A673 (cell line): ENCODE measurements at regions not wholly inside any gene's neighbourhood (a gene's known extent, or its start where the extent isn't known, plus 50 kb on each side); places are given as distances from the start of the nearest gene placed in this dataset.
A peak's percentile ranks its signal among the peaks of the same experiment; 100 is the strongest.

Experiments
- BruUV-seq: library from RNA; stranded (reverse); fragments of 400-500 nt; replicated peaks from 2 replicates; lab custom pipeline; 2021; lab: Mats Ljungman, UMichigan
- CTCF ChIA-PET: fragments of 300-600 bp; sonication (Branson Sonifier 250); formaldehyde crosslinking; loops from one replicate; lab custom pipeline; 2022; ENCODE audit warnings: antibody characterized with exemption; lab: Charles Lee
- POLR2A ChIA-PET: fragments of 300-600 bp; sonication (Branson Sonifier 250); formaldehyde crosslinking; loops from one replicate; lab custom pipeline; 2022; ENCODE audit warnings: antibody characterized with exemption; ENCODE audit not compliant: low non-redundant PET; lab: Charles Lee
- DNase-seq: peaks from one replicate; pipeline ENCODE4 v3.0.0-alpha.2; 2015; ENCODE audit warnings: low spot score
- H3K27ac ChIP-seq: fragments of 200-600 bp; sonication (generic); 2 replicates; pipeline ENCODE4 v1.5.1; 2016; ENCODE audit warnings: mixed run types, low read depth, mild to moderate bottlenecking, mixed read lengths, antibody characterized with exemption, low read length; ENCODE audit not compliant: poor library complexity, severe bottlenecking
- H3K27me3 ChIP-seq: fragments of 200-600 bp; sonication (generic); replicated peaks from 2 replicates; pipeline ENCODE4 v1.6.1; 2017; ENCODE audit warnings: mixed run types, low read depth, mild to moderate bottlenecking, mixed read lengths, antibody characterized with exemption, low read length; ENCODE audit not compliant: insufficient read depth, poor library complexity
- H3K36me3 ChIP-seq: fragments of 200-600 bp; sonication (generic); 2 replicates; pipeline ENCODE4 v1.6.1; 2016; ENCODE audit warnings: mixed run types, mild to moderate bottlenecking, mixed read lengths, antibody characterized with exemption, low read length; ENCODE audit not compliant: insufficient read depth, poor library complexity, severe bottlenecking
- H3K4me1 ChIP-seq: fragments of 200-600 bp; sonication (generic); 2 replicates; pipeline ENCODE4 v1.6.1; 2017; ENCODE audit warnings: mixed run types, mild to moderate bottlenecking, mixed read lengths, antibody characterized with exemption, low read length; ENCODE audit not compliant: insufficient read depth, poor library complexity, severe bottlenecking
- H3K4me3 ChIP-seq: fragments of 200-600 bp; sonication (generic); 2 replicates; pipeline ENCODE4 v1.5.1; 2016; ENCODE audit warnings: low read depth, mixed run types, mild to moderate bottlenecking, mixed read lengths, low read length; ENCODE audit not compliant: poor library complexity, severe bottlenecking
- H3K9me3 ChIP-seq: fragments of 200-600 bp; sonication (generic); 2 replicates; pipeline ENCODE4 v1.6.1; 2016; ENCODE audit warnings: mixed run types, low read depth, mild to moderate bottlenecking, mixed read lengths, antibody characterized with exemption, low read length; ENCODE audit not compliant: poor library complexity, severe bottlenecking
- EZH2 ChIP-seq: fragments of 200-600 bp; sonication (generic); IDR thresholded peaks from 2 replicates; pipeline ENCODE4 v1.6.1; 2017; ENCODE audit warnings: borderline replicate concordance, low read depth, mild to moderate bottlenecking, mixed read lengths, antibody characterized with exemption, low read length; ENCODE audit not compliant: poor library complexity, severe bottlenecking
- intact Hi-C: fragments of 100-400 bp; cut with micrococcal nuclease; formaldehyde crosslinking; loops from one replicate; pipeline ENCODE4 v1.10.0; 2022; ENCODE audit not compliant: unreplicated experiment
- TF ChIP-seq, protein P1 (sequence below): fragments of 300-800, 200-600 bp; sonication (generic); conservative IDR thresholded peaks from 2 replicates; pipeline ENCODE4 v1.5.1; 2017; ENCODE audit warnings: low read depth, mild to moderate bottlenecking, antibody characterized with exemption, low read length, moderate library complexity, mixed read lengths

DNA sequence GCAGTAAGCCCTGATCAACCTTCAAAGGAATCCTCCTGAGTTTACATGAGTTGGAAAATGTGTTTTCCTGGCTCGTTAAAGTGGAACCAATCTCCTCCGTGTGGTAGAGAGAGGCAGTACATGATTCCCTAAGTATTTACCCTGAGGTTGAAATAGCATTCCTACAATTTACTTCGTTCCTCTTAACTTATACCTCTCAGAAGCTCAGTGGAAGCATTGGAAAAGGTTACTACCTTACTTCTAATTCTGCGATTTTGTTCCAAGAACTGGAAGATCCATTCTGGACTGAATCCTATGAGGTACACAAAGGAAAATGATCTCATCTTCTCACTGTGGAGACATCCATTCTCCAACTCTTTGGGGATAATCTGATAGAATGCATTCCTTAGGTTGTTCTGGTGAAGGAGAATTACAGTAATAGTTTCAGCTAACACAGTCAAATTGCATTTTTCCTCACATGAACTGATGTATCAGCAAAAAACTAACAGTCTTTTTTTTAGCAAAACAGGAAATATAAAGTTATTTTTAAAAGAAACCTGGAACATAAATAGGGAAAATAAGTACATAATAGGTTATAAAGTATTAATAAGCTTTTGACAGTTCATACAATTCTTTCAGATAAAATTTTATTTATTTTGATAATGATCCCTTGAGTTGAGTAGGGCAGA is 475.6 kb downstream of the PDZRN4 start:
- H3K36me3 ChIP-seq = no peaks in the 10 kb centered on the region
- no peak overlapping the region for H3K4me3 ChIP-seq
- H3K27me3 ChIP-seq = no peaks in the 10 kb centered on the region
- BruUV-seq = no TSS peak
- H3K4me1 ChIP-seq = peaks cover 11% of the 10 kb centered on the region
- ChIA-PET POLR2A (interaction anchor here (0.7 kb wide), 1 partner anchor 21 kb away, joined by 4 read pairs; no protein-coding TSS in a partner anchor), CTCF (interaction anchor here (0.6 to 1.2 kb wide), 4 partner anchors 47 to 360 kb away, joined by 3 read pairs; no protein-coding TSS in a partner anchor)
- intact Hi-C loops = loop anchor here (1.0 to 5.0 kb wide), 2 partner anchors 221 to 386 kb away; no protein-coding TSS in a partner anchor
- peak; percentile 73 for DNase-seq
- H3K27ac ChIP-seq = no peak overlapping the region
- H3K9me3 ChIP-seq = no peaks in the 10 kb centered on the region
- TF ChIP-seq EZH2 = no peak
- TF ChIP-seq, protein P1, sequence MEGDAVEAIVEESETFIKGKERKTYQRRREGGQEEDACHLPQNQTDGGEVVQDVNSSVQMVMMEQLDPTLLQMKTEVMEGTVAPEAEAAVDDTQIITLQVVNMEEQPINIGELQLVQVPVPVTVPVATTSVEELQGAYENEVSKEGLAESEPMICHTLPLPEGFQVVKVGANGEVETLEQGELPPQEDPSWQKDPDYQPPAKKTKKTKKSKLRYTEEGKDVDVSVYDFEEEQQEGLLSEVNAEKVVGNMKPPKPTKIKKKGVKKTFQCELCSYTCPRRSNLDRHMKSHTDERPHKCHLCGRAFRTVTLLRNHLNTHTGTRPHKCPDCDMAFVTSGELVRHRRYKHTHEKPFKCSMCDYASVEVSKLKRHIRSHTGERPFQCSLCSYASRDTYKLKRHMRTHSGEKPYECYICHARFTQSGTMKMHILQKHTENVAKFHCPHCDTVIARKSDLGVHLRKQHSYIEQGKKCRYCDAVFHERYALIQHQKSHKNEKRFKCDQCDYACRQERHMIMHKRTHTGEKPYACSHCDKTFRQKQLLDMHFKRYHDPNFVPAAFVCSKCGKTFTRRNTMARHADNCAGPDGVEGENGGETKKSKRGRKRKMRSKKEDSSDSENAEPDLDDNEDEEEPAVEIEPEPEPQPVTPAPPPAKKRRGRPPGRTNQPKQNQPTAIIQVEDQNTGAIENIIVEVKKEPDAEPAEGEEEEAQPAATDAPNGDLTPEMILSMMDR = peak; percentile 77

DNA sequence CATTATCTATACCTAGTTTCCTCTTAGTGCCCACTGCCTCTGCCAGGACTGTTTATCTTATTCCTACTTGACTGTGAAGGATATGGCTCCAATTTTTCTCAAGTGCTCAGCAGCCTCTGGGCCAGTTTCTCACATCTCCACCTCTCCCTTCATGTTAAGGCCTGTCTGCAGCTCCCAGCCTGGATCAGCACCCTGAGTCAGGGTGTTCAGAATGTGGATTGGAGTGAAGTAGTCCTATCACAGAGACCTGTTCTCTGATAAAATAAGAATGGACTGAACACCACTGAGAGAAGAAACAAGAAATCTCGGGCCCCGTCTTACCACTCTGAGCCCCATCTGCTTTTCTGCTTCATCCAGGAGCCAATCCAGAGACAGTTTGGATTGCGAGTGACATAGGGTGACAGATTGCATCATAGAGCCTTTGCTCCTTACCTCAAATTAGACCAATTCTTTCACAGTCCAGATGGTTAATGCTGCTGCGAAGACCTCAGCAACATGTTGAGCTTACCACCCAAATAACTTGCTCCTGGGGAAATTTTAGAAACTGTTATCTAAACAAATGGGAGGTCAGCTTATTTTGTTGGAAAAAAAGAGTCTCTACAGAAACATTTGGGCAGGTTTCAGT is 473.1 kb downstream of the PDZRN4 start:
- TF ChIP-seq, protein P1 = no peak
- TF ChIP-seq EZH2 = no peak
- no peak overlapping the region for H3K27ac ChIP-seq
- no peaks in the 10 kb centered on the region for H3K27me3 ChIP-seq
- no TSS peak for BruUV-seq
- CTCF ChIA-PET = no interaction called here
- POLR2A ChIA-PET = interaction anchor here (0.6 kb wide), 1 partner anchor 387 kb away, joined by 5 read pairs; no protein-coding TSS in a partner anchor
- peaks cover 11% of the 10 kb centered on the region for H3K4me1 ChIP-seq
- no peaks in the 10 kb centered on the region for H3K36me3 ChIP-seq
- H3K9me3 ChIP-seq = no peaks in the 10 kb centered on the region
- no peak overlapping the region for H3K4me3 ChIP-seq
- DNase-seq = no peak
- intact Hi-C loops = loop anchor here (5.0 kb wide), 1 partner anchor 219 kb away; no protein-coding TSS in a partner anchor

DNA sequence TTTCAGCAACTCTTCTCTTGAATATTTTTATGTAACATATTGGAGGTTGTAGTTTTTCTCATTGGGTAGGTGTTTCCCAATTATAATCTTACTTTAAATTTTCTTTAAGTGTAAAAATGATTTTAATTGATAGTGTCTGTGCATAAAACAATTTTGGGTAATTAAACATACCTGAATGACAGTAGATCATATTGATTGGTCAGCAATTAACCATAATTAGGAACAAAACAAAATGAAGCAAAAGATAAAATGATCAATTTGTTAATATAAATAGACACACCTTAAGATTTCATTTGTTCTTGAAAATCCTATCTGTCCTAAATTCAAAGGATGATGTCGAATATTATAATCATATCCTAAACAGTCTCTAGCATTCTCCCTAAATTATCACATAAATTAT is 468.3 kb downstream of the PDZRN4 start:
- Histone ChIP-seq H3K4me3 (no peak overlapping the region), H3K27me3 (no peaks in the 10 kb centered on the region), H3K4me1 (no peaks in the 10 kb centered on the region), H3K27ac (no peak overlapping the region), H3K9me3 (no peaks in the 10 kb centered on the region), H3K36me3 (no peaks in the 10 kb centered on the region)
- BruUV-seq = no TSS peak
- no peak for TF ChIP-seq EZH2
- TF ChIP-seq, protein P1 = no peak
- intact Hi-C loops = no loop called here
- ChIA-PET CTCF (no interaction called here), POLR2A (no interaction called here)
- DNase-seq = no peak
